ENCODE measurements at regions not wholly inside any gene's neighbourhood (a gene's known extent, or its start where the extent isn't known, plus 50 kb on each side); places are given as distances from the start of the nearest gene placed in this dataset.

DNA sequence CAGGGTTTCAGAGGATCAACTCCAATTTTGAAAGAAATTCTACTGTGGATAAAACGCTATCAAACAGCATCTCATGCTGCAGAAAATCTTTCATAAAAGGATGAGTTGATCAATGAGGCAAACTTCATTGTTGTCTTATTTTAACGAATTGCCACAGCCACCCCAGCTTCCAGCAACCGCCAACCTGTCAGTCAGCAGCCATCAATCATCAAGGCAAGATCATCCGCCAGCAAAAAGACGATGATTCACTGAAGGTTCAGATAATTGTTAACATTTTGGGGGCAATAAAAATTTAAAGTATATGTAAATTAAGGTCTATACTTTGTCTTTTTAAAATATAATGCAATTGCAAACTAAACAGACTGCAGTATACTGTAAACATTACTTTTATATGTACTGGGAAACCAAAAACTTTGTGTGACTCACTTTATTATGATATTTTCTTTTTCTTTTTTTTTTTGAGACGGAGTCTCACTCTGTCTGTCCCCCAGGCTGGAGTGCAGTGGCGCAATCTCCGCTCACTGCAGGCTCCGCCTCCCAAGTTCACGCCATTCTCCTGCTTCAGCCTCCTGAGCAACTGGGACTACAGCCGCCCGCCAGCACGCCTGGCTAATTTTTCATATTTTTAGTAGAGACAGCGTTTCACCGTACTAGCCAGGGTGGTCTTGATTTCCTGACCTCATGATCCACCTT, 155.3 kb upstream of the SYN3 start:
- TF ChIP-seq SMC3 (IDR thresholded peaks at IDR 0.05; ENCODE audit: borderline replicate concordance, low read length) (no peak), LARP7 (IDR thresholded peaks at IDR 0.05) (no peak), SP1 (IDR thresholded peaks at IDR 0.05; ENCODE audit: low read depth, low read length) (no peak), BMI1 (IDR thresholded peaks at IDR 0.05; ENCODE audit: borderline replicate concordance) (no peak), POU2F2 (IDR thresholded peaks at IDR 0.05; ENCODE audit: borderline replicate concordance, low read depth, low read length) (no peak), CHD1 (IDR thresholded peaks at IDR 0.05; ENCODE audit: low read depth, low read length) (no peak), HDAC2 (IDR thresholded peaks at IDR 0.05) (no peak), SREBF1 (IDR thresholded peaks at IDR 0.05; ENCODE audit: low read length) (no peak), YBX1 (IDR thresholded peaks at IDR 0.05) (no peak), MYB (IDR thresholded peaks at IDR 0.05; ENCODE audit: borderline replicate concordance, low read depth, low read length) (no peak), ETV6 (conservative IDR thresholded peaks at IDR 0.05 in 1 of 2, IDR thresholded peaks at IDR 0.05 in 1 of 2; ENCODE audit: borderline replicate concordance in 1 of 2, low read depth in 1 of 2) (no peak), RUNX3 (IDR thresholded peaks at IDR 0.05; ENCODE audit: low read length) (no peak), FOXM1 (IDR thresholded peaks at IDR 0.05; ENCODE audit: low read depth, low read length) (no peak)
- TF ChIP-seq, protein P1, sequence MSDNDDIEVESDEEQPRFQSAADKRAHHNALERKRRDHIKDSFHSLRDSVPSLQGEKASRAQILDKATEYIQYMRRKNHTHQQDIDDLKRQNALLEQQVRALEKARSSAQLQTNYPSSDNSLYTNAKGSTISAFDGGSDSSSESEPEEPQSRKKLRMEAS (IDR thresholded peaks at IDR 0.05; ENCODE audit: low read depth, low read length): no peak
- TF ChIP-seq, protein P2, sequence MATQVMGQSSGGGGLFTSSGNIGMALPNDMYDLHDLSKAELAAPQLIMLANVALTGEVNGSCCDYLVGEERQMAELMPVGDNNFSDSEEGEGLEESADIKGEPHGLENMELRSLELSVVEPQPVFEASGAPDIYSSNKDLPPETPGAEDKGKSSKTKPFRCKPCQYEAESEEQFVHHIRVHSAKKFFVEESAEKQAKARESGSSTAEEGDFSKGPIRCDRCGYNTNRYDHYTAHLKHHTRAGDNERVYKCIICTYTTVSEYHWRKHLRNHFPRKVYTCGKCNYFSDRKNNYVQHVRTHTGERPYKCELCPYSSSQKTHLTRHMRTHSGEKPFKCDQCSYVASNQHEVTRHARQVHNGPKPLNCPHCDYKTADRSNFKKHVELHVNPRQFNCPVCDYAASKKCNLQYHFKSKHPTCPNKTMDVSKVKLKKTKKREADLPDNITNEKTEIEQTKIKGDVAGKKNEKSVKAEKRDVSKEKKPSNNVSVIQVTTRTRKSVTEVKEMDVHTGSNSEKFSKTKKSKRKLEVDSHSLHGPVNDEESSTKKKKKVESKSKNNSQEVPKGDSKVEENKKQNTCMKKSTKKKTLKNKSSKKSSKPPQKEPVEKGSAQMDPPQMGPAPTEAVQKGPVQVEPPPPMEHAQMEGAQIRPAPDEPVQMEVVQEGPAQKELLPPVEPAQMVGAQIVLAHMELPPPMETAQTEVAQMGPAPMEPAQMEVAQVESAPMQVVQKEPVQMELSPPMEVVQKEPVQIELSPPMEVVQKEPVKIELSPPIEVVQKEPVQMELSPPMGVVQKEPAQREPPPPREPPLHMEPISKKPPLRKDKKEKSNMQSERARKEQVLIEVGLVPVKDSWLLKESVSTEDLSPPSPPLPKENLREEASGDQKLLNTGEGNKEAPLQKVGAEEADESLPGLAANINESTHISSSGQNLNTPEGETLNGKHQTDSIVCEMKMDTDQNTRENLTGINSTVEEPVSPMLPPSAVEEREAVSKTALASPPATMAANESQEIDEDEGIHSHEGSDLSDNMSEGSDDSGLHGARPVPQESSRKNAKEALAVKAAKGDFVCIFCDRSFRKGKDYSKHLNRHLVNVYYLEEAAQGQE (IDR thresholded peaks at IDR 0.05; ENCODE audit: low read depth, low read length): no peak
- no peaks in the 10 kb centered on the region for H3K27me3 ChIP-seq (replicated peaks in 1 of 2; ENCODE audit: control insufficient read depth in 2 of 2, insufficient read depth in 2 of 2, low read length in 1 of 2)
- ChIA-PET SMC1A (ENCODE audit: uncharacterized antibody, unreplicated experiment) (interaction anchor here (0.7 to 2.8 kb wide), 4 partner anchors 8 to 198 kb away, joined by 3 to 21 read pairs (median 4); no protein-coding TSS in a partner anchor), CTCF (interaction anchor here (0.6 to 3.3 kb wide), 5 partner anchors 10 to 708 kb away, joined by 3 to 22 read pairs (median 4); no protein-coding TSS in a partner anchor), POLR2A (no interaction called here), RAD21 (ENCODE audit: unreplicated experiment) (interaction anchor here (0.8 kb wide), 1 partner anchor 61 kb away, joined by 3 read pairs; no protein-coding TSS in a partner anchor)
- FAIRE-seq (no peak), ATAC-seq (no peak), DNase-seq (ENCODE audit: low read depth, low spot score) (no peak)
- H3K9ac ChIP-seq (ENCODE audit: control insufficient read depth, insufficient read depth, low read length): no peak overlapping the region
- intact Hi-C loops (cut with micrococcal nuclease; ENCODE audit: unreplicated experiment) (no loop called here), in situ Hi-C loops (cut with MboI) (no loop called here)
- no peaks in the 10 kb centered on the region for H3K4me1 ChIP-seq (ENCODE audit: control insufficient read depth, insufficient read depth, low read length)
- H3K9me3 ChIP-seq (replicated peaks; ENCODE audit: control insufficient read depth, insufficient read depth, low read length): no peaks in the 10 kb centered on the region; the same call in 2 of the 3 replicates
- WGBS (ENCODE audit: insufficient coverage, insufficient replicate concordance, low lambda C conversion rate, missing lambda C conversion rate): 70% methylated on average over 14 of the region's 15 CpGs
- H3K27ac ChIP-seq (ENCODE audit: control insufficient read depth, insufficient read depth): no peak overlapping the region
- H4K20me1 ChIP-seq (ENCODE audit: control insufficient read depth, insufficient read depth): no peaks in the 10 kb centered on the region
- H3K4me2 ChIP-seq (ENCODE audit: control insufficient read depth, insufficient read depth): no peak overlapping the region
- BruUV-seq (replicated peaks): no TSS peak
- H3K79me2 ChIP-seq (ENCODE audit: control insufficient read depth, insufficient read depth, low read length): no peaks in the 10 kb centered on the region
- H3K4me3 ChIP-seq: no peak overlapping the region
- no peaks in the 10 kb centered on the region for H3K36me3 ChIP-seq (ENCODE audit: control insufficient read depth in 2 of 2, insufficient read depth in 2 of 2, low read length in 1 of 2)
- no peak overlapping the region for H2AFZ ChIP-seq (ENCODE audit: control insufficient read depth, low read depth, low read length)
